T-helper 1 cell treated with Interleukin-12 subunit alpha and Interleukin-12 subunit beta and Interleukin-4 antibody, amounts not matched to agents 30 ng/mL and 1 ng/mL, for 36 hours (primary cell): ENCODE measurements at regions not wholly inside any gene's neighbourhood (a gene's known extent, or its start where the extent isn't known, plus 50 kb on each side); places are given as distances from the start of the nearest gene placed in this dataset.

ENCODE experiments used
- intact Hi-C: fragments of 100-400 bp; cut with micrococcal nuclease; formaldehyde crosslinking; loops from one replicate; pipeline ENCODE4 v1.15.1; 2024

DNA sequence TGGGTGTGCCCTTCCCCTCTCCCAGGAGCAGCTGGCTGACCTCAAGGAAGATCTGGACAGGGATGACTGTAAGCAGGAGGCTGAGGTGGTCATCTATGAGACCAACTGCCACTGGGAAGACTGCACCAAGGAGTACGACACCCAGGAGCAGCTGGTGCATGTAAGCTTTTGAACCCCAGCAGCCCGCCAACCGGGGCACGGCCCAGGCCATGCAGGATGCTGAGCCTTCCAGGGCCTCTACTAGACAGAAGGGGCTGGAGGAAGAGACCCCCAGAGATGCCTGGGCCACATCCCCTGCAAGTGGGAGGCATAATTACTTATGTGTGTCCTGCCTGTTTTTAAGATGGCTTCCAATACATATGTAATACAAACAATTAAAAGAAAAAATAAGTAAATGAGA lies 239.3 kb downstream of the GLI2 start:
- intact Hi-C loops = no loop called here

DNA sequence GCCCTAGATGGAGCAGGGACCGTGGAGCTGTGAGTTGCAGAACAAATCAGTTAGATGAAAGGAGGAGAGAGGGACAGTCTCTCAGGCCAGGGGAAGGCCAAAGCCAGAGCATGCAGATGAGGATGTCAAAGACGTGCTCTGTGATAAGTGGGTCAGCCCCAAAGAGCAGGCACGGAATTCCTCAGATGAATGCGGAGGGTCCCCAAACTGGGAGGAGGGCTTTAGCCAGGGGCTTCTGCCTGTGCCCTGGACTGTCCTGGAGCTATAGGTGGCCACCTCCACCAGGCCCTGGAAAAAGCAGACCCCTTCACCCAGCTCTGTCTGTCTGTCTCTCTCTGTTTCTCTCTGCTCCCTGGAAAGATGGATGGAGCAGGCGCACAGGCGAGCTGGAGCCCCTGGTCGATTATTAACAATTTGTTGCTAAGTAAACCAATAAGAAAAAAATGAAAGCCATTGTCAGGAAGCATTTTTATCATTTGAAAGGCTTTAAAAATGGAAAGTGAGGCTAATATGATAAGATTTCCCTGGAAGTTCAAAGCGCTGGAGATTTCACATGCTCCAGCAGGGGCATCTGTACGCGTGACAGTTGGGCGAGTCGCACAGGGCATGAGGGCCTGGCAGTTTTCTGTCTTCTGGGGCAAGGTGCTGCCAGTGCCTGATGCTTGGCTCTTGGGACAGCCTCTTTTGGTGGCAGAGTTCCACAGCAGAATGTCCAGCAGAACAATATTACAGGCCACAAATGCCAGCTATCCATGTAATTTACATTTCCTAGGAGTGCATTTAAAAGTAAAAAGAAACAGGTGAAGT lies 241.0 kb downstream of the GLI2 start:
- intact Hi-C loops = no loop called here

DNA sequence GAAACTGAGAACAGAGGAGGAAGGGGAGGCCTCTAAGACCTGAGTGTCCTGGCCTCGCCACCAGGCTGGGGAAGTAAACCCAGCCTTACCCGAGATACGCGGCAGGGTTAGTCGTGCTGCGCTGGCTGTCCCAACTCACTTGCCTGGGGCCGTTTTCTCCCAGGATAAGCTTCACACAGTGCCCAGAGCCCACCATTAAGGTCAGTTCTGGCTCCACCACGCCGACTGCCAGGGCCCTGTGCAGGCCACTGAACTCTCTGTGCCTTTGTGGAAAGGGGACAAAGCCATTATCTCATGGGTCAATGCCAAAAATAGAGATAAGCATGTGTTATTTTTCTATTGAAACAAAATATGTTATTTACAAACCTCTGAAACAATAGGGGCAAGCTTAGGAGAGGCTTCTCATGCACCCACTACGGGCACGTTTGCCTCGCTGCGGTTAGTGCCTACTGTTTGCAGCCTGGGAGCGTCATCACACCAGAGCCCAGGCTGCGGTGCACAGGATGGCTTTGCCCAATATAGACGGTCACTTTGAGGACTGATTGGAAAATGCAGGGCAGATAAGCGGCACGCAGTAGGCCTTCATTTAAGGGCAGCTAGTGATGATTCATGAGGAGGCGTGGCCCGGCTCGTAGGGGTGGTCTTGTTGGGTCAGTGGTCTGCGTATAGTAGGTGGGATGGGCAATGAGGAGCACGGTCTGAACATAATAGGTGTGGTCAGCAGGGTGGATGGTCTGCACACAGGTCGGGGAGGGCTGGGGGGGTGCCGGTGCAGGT lies 242.1 kb downstream of the GLI2 start:
- intact Hi-C loops = no loop called here

DNA sequence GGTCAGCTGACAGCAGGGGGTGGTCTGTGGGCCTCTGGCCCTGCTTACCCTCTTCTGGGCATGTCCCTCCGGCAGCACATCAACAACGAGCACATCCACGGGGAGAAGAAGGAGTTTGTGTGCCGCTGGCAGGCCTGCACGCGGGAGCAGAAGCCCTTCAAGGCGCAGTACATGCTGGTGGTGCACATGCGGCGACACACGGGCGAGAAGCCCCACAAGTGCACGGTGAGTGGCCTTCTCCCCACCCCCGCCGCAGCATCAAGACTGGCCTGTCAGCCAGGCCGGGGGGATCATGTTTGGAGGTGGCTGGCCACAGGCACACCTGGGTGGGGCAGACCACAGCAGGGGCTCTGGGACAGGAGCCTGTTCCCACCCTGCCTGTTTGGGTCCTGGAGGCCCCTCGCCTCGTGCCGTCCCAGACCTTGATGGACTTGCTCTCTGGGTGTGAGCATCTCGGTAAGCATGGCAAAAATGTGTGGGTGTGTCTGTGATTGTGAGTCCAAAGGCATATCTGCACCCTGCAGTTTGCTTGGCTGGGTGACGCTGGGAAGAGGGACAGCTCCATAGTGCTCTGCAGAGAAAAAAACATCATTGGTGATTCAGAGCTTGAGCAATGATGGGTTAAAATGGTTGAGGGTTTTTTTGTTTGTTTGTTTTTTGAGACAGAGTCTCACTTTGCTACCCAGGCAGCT lies 242.8 kb downstream of the GLI2 start:
- intact Hi-C loops = no loop called here

DNA sequence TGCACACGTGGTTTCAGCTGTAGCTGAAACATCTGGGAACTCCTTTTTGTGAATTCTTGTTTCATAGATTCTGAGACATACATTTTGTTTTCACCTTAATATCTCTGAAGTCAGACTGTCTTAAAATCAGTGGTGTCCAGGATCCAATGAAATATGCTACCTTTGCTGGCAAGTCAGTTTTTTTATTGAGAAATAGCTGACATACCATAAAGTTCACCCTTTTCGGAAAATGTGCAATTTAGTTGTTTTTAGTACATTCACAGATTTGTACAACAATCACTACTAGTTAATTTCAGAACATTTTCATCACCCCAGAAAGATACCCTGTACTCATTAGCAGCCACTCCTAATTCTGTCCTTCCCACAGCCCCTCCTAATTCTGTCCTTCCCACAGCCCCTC lies 243.7 kb downstream of the GLI2 start:
- intact Hi-C loops = no loop called here

DNA sequence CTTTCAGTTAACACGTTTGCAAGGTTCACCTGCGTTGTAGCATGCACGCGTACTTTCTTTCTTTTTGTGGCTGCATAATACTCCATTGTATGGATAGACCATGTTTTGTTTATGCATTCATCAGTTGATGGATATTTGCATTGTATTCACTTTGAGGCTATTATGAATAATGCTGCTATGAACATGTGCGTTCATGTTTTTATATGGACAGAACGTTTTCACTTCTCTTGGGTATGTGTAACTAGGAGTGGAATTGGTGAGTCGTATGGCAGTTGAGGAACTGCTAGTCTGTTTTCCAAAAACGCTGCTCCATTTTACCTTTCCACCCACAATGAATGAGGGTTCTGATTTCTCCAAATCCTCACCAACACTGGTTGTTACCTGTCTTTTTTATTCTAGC lies 244.3 kb downstream of the GLI2 start:
- intact Hi-C loops = no loop called here

DNA sequence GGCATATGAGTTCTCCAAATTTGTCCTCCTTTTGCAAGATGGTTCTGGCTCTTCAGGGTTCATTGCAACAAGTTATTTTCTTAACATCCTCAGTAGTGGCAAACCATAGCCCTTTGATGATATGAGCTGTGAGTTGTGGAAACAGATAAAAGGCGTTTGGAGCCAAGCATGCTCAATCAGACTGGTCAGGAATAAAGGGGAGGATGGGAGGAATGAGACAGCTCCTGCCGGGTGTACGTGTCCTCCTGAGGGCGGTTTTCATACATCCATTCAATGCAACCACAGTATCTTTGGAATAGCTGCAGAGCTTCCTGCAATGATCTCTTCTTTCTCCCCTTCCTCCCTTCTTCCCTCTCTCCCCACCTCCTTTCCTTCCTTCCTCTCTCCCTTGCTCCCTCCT lies 245.8 kb downstream of the GLI2 start:
- intact Hi-C loops = no loop called here

DNA sequence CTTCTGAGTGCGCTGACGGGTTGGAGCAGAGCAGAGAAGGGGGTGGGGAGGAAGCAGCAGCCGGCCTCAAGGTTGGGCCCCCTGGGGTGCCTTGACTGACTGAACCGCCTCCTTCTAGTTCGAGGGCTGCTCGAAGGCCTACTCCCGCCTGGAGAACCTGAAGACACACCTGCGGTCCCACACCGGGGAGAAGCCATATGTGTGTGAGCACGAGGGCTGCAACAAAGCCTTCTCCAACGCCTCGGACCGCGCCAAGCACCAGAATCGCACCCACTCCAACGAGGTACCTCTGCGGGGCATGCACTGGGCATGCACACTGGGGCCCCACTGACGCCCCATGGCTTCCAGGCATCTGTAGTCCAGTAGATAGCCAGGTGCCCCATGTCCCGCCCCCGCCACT lies 246.9 kb downstream of the GLI2 start:
- intact Hi-C loops = no loop called here

DNA sequence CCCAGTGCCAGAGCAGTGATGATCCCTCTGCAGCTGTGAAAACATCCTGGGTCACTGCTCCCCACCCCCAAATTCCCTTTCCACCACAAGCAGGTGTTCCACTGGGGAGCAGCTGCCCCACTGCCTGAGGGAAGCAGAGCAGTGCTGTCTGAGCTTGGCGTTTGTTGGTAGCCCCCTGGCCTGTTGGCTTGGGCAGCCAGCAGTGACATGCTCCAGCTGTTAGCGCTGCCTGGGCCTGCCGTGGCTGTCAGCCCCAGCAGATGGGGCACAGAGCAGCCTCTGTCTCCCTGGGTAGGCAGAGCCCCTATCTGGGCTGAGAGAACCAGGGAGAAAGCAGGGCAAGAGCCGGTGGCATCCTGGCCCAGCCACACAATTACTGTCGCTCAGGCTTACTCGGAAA lies 247.7 kb downstream of the GLI2 start:
- intact Hi-C loops = no loop called here

DNA sequence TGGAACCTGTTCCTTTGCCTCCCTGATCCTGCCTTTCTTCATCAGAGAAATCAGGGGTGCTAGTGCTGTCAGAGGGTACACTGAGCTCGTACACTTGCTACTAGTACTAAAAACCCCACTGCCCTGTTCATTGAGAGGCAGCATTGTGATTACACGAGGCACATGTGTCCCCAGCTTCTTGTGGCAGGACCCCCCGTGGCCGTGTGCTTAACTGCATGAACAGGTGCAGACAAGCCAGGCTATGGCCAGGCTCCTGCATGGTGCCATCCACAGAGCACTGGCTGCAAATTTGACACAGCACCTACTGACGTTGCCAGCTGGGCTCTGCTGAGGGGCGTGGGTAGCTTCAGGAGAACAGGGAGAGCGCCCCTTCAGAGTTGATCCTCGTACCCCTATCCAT lies 248.4 kb downstream of the GLI2 start:
- intact Hi-C loops = no loop called here

DNA sequence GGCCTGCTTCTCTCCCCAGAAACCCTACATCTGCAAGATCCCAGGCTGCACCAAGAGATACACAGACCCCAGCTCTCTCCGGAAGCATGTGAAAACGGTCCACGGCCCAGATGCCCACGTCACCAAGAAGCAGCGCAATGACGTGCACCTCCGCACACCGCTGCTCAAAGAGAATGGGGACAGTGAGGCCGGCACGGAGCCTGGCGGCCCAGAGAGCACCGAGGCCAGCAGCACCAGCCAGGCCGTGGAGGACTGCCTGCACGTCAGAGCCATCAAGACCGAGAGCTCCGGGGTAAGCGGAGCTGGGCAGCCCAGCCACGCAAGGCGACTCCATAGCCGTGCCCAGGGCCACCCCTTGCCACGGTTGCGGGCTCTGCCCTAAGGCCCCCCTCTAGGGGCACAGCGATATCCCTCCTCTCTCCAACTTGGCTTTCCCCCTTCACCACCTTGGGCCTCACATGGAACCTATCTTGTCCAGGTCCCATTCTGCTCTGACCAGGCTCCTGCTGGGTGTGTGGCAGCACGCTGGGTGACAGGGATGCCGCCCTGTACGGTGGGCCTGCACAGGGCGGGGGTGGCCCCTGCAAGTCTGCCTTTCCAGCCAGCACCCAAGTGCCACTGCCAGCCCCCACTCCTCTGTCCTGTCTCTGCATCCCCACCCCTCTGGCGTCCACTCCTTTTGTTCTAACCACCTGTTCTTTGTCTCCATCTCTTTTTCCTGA lies 248.9 kb downstream of the GLI2 start:
- intact Hi-C loops = no loop called here

DNA sequence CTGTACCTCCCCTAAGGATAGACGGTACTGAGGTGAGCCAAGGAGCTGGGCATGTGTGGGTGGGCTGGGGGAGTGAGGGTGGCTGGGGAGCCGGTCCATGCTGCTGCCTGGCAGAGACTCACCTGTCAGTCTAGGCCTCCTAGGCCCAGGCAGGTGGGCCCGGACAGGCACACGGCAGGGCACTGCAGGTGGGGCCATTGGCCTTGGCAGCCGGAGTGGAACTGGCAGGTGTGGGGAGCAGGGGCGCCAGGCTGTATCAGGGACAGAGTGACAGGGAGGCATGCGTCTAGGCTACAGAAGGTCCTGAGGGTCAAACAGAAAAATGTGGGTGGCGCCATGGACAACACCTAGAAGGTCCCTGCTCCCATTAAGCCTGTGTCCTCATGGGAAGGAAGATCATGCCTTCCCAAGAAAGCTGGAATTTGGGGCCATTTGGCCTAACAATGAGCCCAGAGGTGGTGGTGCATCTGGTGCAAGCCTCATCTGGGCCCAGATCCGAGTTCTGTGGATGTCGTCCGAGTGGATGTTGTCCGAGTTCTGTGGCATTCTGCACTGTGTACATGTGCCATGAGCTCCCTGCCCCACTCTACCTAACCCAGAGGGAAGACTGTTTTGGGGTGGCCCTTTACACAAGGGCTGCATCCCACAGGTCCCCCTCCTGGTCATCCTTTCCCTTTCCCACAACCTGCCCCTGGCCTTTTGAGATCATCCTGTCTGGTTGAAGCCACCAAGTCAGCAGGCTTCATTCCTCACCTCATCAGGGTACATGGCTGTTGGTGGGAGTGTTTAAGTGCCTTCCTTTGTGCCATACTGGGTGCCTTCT lies 249.7 kb downstream of the GLI2 start:
- intact Hi-C loops = no loop called here

DNA sequence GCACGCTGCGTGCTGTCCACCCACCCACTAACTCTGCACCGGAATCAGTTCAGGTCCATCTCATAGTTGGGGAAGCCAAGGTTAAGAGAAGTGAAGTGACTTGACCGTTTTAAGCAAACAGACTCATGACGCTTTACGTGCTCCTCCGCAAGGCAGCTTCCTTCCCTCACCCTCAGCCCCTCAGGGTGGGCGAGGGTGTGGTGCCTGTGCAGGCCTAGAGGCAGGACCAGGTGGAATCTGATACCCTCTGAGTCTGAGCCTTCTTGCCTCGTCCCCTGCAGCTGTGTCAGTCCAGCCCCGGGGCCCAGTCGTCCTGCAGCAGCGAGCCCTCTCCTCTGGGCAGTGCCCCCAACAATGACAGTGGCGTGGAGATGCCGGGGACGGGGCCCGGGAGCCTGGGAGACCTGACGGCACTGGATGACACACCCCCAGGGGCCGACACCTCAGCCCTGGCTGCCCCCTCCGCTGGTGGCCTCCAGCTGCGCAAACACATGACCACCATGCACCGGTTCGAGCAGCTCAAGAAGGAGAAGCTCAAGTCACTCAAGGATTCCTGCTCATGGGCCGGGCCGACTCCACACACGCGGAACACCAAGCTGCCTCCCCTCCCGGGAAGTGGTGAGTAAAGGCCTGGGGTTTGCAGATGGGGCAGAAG lies 250.5 kb downstream of the GLI2 start:
- intact Hi-C loops = no loop called here

DNA sequence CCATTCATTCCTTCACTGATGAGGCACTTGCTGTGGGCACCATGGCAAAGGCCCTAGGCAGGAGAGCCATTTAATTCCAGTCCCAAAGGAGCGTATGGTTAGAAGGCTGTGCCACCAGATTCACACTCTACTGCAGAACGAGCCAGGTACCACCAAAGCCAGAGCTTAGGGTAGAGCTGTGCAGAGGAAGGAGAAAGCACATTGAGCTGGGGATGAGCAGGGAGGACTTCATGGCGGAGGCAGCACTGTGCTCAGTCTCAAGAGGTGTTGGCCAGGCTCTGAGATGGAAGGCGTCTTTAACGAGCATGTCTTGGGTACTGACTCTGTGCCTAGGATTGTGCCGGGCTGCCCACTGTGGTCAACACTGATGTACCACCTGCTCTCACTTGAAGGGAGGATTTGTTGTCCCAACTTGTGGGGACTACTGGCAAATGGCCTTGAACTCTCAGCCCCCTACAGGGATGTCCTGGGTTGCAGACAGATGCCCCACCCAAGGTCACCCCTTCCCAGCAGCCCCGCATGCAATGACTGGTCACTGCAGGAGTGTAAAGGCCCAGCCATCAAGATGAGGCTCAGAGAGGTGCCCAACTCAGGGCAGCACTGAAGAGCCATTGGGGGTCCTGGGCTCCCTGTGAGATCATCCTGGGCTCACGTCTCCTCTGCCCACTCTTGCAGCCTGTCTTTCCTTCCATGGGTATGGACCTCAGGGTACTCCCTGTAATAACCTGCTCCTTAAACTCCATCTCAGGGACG lies 251.4 kb downstream of the GLI2 start:
- intact Hi-C loops = no loop called here

DNA sequence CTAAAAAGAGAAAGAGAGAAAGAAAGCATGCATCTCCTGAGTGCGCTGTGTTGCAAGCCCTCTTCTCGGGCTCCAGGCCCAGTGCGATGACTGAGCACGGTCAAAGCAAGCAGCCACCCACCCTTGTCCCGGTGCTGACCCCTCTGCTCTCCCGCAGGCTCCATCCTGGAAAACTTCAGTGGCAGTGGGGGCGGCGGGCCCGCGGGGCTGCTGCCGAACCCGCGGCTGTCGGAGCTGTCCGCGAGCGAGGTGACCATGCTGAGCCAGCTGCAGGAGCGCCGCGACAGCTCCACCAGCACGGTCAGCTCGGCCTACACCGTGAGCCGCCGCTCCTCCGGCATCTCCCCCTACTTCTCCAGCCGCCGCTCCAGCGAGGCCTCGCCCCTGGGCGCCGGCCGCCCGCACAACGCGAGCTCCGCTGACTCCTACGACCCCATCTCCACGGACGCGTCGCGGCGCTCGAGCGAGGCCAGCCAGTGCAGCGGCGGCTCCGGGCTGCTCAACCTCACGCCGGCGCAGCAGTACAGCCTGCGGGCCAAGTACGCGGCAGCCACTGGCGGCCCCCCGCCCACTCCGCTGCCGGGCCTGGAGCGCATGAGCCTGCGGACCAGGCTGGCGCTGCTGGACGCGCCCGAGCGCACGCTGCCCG lies 252.5 kb downstream of the GLI2 start:
- intact Hi-C loops = no loop called here

DNA sequence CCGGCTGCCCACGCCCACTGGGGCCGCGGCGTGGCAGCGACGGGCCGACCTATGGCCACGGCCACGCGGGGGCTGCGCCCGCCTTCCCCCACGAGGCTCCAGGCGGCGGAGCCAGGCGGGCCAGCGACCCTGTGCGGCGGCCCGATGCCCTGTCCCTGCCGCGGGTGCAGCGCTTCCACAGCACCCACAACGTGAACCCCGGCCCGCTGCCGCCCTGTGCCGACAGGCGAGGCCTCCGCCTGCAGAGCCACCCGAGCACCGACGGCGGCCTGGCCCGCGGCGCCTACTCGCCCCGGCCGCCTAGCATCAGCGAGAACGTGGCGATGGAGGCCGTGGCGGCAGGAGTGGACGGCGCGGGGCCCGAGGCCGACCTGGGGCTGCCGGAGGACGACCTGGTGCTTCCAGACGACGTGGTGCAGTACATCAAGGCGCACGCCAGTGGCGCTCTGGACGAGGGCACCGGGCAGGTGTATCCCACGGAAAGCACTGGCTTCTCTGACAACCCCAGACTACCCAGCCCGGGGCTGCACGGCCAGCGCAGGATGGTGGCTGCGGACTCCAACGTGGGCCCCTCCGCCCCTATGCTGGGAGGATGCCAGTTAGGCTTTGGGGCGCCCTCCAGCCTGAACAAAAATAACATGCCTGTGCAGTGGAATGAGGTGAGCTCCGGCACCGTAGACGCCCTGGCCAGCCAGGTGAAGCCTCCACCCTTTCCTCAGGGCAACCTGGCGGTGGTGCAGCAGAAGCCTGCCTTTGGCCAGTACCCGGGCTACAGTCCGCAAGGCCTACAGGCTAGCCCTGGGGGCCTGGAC lies 253.2 kb downstream of the GLI2 start:
- intact Hi-C loops = no loop called here

DNA sequence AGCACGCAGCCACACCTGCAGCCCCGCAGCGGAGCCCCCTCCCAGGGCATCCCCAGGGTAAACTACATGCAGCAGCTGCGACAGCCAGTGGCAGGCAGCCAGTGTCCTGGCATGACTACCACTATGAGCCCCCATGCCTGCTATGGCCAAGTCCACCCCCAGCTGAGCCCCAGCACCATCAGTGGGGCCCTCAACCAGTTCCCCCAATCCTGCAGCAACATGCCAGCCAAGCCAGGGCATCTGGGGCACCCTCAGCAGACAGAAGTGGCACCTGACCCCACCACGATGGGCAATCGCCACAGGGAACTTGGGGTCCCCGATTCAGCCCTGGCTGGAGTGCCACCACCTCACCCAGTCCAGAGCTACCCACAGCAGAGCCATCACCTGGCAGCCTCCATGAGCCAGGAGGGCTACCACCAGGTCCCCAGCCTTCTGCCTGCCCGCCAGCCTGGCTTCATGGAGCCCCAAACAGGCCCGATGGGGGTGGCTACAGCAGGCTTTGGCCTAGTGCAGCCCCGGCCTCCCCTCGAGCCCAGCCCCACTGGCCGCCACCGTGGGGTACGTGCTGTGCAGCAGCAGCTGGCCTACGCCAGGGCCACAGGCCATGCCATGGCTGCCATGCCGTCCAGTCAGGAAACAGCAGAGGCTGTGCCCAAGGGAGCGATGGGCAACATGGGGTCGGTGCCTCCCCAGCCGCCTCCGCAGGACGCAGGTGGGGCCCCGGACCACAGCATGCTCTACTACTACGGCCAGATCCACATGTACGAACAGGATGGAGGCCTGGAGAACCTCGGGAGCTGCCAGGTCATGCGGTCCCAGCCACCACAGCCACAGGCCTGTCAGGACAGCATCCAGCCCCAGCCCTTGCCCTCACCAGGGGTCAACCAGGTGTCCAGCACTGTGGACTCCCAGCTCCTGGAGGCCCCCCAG lies 254.1 kb downstream of the GLI2 start:
- intact Hi-C loops = no loop called here
